Transverse colon (tissue), 3 donors: ENCODE measurements at regions not wholly inside any gene's neighbourhood (a gene's known extent, or its start where the extent isn't known, plus 50 kb on each side); places are given as distances from the start of the nearest gene placed in this dataset.

Experiments used
- EP300 ChIP-seq: sonication (generic); formaldehyde crosslinking; IDR thresholded peaks from one replicate; pipeline ENCODE4 v1.6.1; 2017; ENCODE audit warnings: antibody characterized with exemption, low read depth
- POLR2A ChIP-seq: fragments of 450-650 bp; IDR thresholded peaks from one replicate; pipeline ENCODE4 v1.6.1; 2016; ENCODE audit warnings: antibody characterized with exemption, mild to moderate bottlenecking, moderate library complexity
- TF ChIP-seq, protein P1 (sequence below), 5 experiments: fragments of 200-600 bp in 3 of 5; fragments of 450-650 bp in 2 of 5; sonication (generic) in 3 of 5; IDR thresholded peaks; 1 replicate in 2 of 5; 2 replicates in 3 of 5; pipeline ENCODE4 v1.5.1; 2016 to 2017; ENCODE audit warnings: antibody characterized with exemption in 5 of 5, inconsistent platforms in 3 of 5, mild to moderate bottlenecking in 2 of 5, moderate library complexity in 1 of 5

DNA sequence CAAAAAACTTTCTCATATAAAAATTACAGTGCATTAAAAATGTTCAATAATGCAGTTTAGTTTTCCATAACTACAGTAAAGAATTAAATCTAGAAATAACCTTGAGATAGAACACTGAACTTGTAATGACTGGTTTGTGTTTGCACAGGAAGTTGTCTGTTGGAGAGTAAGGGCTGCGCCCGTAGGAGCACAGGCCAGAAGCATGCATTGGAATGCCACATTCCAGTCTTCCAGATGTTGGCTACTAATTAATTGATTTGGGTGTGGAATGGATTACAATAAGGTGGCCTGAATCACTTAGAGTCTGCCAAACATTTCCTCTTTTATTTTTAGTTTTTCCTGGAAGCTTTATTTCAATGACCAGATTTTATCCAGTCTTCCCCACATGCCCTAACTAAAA is 582.6 kb upstream of the MMS22L start:
- TF ChIP-seq POLR2A: no peak
- TF ChIP-seq, protein P1, sequence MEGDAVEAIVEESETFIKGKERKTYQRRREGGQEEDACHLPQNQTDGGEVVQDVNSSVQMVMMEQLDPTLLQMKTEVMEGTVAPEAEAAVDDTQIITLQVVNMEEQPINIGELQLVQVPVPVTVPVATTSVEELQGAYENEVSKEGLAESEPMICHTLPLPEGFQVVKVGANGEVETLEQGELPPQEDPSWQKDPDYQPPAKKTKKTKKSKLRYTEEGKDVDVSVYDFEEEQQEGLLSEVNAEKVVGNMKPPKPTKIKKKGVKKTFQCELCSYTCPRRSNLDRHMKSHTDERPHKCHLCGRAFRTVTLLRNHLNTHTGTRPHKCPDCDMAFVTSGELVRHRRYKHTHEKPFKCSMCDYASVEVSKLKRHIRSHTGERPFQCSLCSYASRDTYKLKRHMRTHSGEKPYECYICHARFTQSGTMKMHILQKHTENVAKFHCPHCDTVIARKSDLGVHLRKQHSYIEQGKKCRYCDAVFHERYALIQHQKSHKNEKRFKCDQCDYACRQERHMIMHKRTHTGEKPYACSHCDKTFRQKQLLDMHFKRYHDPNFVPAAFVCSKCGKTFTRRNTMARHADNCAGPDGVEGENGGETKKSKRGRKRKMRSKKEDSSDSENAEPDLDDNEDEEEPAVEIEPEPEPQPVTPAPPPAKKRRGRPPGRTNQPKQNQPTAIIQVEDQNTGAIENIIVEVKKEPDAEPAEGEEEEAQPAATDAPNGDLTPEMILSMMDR (IDR thresholded peaks at IDR 0.05): no peak
- no peak for TF ChIP-seq EP300
